DOHH2 (cell line): ENCODE measurements at regions not wholly inside any gene's neighbourhood (a gene's known extent, or its start where the extent isn't known, plus 50 kb on each side); places are given as distances from the start of the nearest gene placed in this dataset.

Source experiments
- CTCF ChIP-seq: fragments of 200-600 bp; sonication (generic); IDR thresholded peaks from one replicate; pipeline ENCODE4 v1.5.1; 2014; ENCODE audit warnings: antibody characterized with exemption, mild to moderate bottlenecking, low read depth, low read length; ENCODE audit not compliant: poor library complexity, severe bottlenecking
- EZH2phosphoT487 ChIP-seq: fragments of 200-600 bp; sonication (generic); IDR thresholded peaks from 2 replicates; pipeline ENCODE4 v1.6.1; 2017; ENCODE audit warnings: borderline replicate concordance, mild to moderate bottlenecking, antibody characterized with exemption, low read length, moderate library complexity, mixed read lengths

GRCh38 chr5:166046956-166047355, 2244.5 kb upstream of the WWC1 start:
- TF ChIP-seq CTCF (no peak), EZH2phosphoT487 (no peak)
